ENCODE measurements at regions not wholly inside any gene's neighbourhood (a gene's known extent, or its start where the extent isn't known, plus 50 kb on each side); places are given as distances from the start of the nearest gene placed in this dataset.

GRCh38 chr11:95451682-95452081 lies 220.7 kb upstream of the SESN3 start:
- Mint-ChIP-seq H3K9me3 (no peaks in the 10 kb centered on the region), H3K27ac (no peak overlapping the region), H3K4me3 (no peak overlapping the region), H3K4me1 (peaks cover 8 to 9% of the 10 kb centered on the region in 2 experiments), H3K27me3 (ENCODE audit: low read depth) (no peaks in the 10 kb centered on the region), H3K36me3 (ENCODE audit: insufficient read depth in 1 of 3, low read depth in 3 of 3) (0 out of 7 replicates have a peak, but pooled peaks cover 0 to 2% (median 0%) of the 10 kb centered on the region in 3 experiments)
- no peaks in the 10 kb centered on the region for H3K79me1 ChIP-seq (ENCODE audit: insufficient read depth, low read depth, low read length, poor library complexity, severe bottlenecking)
- H3K23me2 ChIP-seq (ENCODE audit: insufficient read length, low read depth, low read length, poor library complexity, severe bottlenecking), result no peaks in the 10 kb centered on the region
- H2BK15ac ChIP-seq (ENCODE audit: low read depth, low read length), result no peak overlapping the region
- H2BK120ac ChIP-seq (ENCODE audit: low read depth, low read length, poor library complexity, severe bottlenecking), result no peak overlapping the region
- no peak overlapping the region for H3K23ac ChIP-seq (ENCODE audit: insufficient read length, low read depth, low read length)
- H3K4me1 ChIP-seq (ENCODE audit: insufficient read depth, low read length), result peaks cover 2% of the 10 kb centered on the region; the same call in 1 of the 2 replicates
- no peak overlapping the region for H2BK20ac ChIP-seq (ENCODE audit: low read depth, low read length, poor library complexity, severe bottlenecking)
- no peak overlapping the region for H3T11ph ChIP-seq (ENCODE audit: low read length)
- no peak overlapping the region for H3K14ac ChIP-seq (ENCODE audit: insufficient read depth, low read length)
- no peak overlapping the region for H2AFZ ChIP-seq (ENCODE audit: low read length)
- H4K5ac ChIP-seq (ENCODE audit: insufficient read length, low read depth, low read length), result no peak overlapping the region
- no peak overlapping the region for H3K56ac ChIP-seq (ENCODE audit: insufficient read length, low read depth, low read length)
- H4K91ac ChIP-seq (ENCODE audit: insufficient read length, low read depth, low read length), result no peak overlapping the region
- H2AK5ac ChIP-seq (ENCODE audit: insufficient read length, low read length), result no peak overlapping the region
- no peak overlapping the region for H2BK5ac ChIP-seq (ENCODE audit: insufficient read length, low read length)
- no peak overlapping the region for H3K4me2 ChIP-seq (ENCODE audit: insufficient read depth, insufficient read length, low read length)
- H3K27me3 ChIP-seq (ENCODE audit: insufficient read depth, low read length), result no peaks in the 10 kb centered on the region
- H3K9ac ChIP-seq (ENCODE audit: extremely low read depth, insufficient read length, low read length), result no peak overlapping the region
- H3K4ac ChIP-seq (ENCODE audit: low read depth, low read length), result no peak overlapping the region
- no peak overlapping the region for H2BK12ac ChIP-seq (ENCODE audit: insufficient read length, low read depth, low read length)
- WGBS (ENCODE audit: extremely low coverage, insufficient read length, low lambda C conversion rate), result no CpG with 5 or more reads among the region's 1 CpG
- no peak overlapping the region for H3K18ac ChIP-seq (ENCODE audit: insufficient read length, low read depth, low read length)
- no peaks in the 10 kb centered on the region for H3K79me2 ChIP-seq (ENCODE audit: insufficient read depth, low read length)
- no peak for DNase-seq
- no peak overlapping the region for H4K8ac ChIP-seq (replicated peaks; ENCODE audit: insufficient read length, low read depth, low read length)
- no peaks in the 10 kb centered on the region for H3K9me3 ChIP-seq (ENCODE audit: control insufficient read depth, low read depth, low read length)
- no peaks in the 10 kb centered on the region for H4K20me1 ChIP-seq (ENCODE audit: control insufficient read depth, insufficient read depth, insufficient read length)
- no peak for TF ChIP-seq CTCF (conservative IDR thresholded peaks at IDR 0.05)
- no peak overlapping the region for H3K27ac ChIP-seq (ENCODE audit: insufficient read length, low read depth, low read length)
